K562 (cell line): ENCODE measurements at regions not wholly inside any gene's neighbourhood (a gene's known extent, or its start where the extent isn't known, plus 50 kb on each side); places are given as distances from the start of the nearest gene placed in this dataset.

Experiments used
- ATAC-seq: fragments of 200-7000 bp; cut with Tn5 transposase; 3 replicates; pipeline ENCODE4 v1.9.1; 2020; ENCODE audit warnings: moderate library complexity
- BruUV-seq: library from RNA; stranded (reverse); fragments of 400-500 nt; replicated peaks from 2 replicates; lab custom pipeline; 2021; lab: Mats Ljungman, UMichigan
- CTCF ChIA-PET: fragments of 300-600 bp; formaldehyde crosslinking; extraction: SDS; loops from one replicate; lab custom pipeline; 2021; ENCODE audit warnings: low intra/inter-chr PET ratio; lab: Yijun Ruan, JAX
- POLR2A ChIA-PET: fragments of 300-600, 350-650 bp; sonication (Branson Sonifier 250); formaldehyde crosslinking; extraction: SDS; loops from one replicate; lab custom pipeline; 2021; ENCODE audit warnings: antibody characterized with exemption, inconsistent platforms; lab: Yijun Ruan, JAX
- DNase-seq, 4 experiments: peaks; one replicate each; pipeline versions ENCODE4 v3.0.0 to v3.0.0-alpha.2; 2011 to 2018; ENCODE audit warnings: low spot score in 3 of 4, mixed read lengths in 3 of 4; ENCODE audit errors: extremely low read depth in 1 of 4
- FAIRE-seq: peaks from 2 replicates; lab custom pipeline; 2011; peaks lifted over from hg19 to GRCh38; lab: Jason Lieb, UNC
- H2AFZ ChIP-seq: 2 replicates; pipeline ENCODE4 v1.6.0; 2011; ENCODE audit warnings: low read depth, low read length, control low read depth, inconsistent platforms
- H3K27ac ChIP-seq: fragments of 200-600 bp; 3 replicates; pipeline ENCODE4 v1.8.0; 2011; ENCODE audit warnings: low read depth, mild to moderate bottlenecking, control low read depth, inconsistent platforms, low read length, moderate library complexity, mixed read lengths; ENCODE audit errors: extremely low read depth
- H3K27me3 ChIP-seq, 2 experiments: fragments of 300-600 bp in 1 of 2; 2 replicates in 1 of 2; 3 replicates in 1 of 2; pipeline versions ENCODE4 v1.6.0 to v1.8.0; 2011; ENCODE audit warnings: inconsistent platforms in 2 of 2, low read length in 2 of 2, mild to moderate bottlenecking in 1 of 2, mixed read lengths in 1 of 2, moderate library complexity in 1 of 2; ENCODE audit not compliant: control insufficient read depth in 2 of 2, insufficient read depth in 2 of 2
- H3K36me3 ChIP-seq: fragments of 300-600 bp; 3 replicates; pipeline ENCODE4 v1.8.0; 2011; ENCODE audit warnings: mild to moderate bottlenecking, low read length, inconsistent platforms; ENCODE audit not compliant: control insufficient read depth, insufficient read depth
- H3K4me1 ChIP-seq, 2 experiments: fragments of 200-600 bp in 1 of 2; replicated peaks in 1 of 2; 2 replicates in 1 of 2; 3 replicates in 1 of 2; pipeline versions ENCODE4 v1.5.1 to v1.8.0; 2011; ENCODE audit warnings: inconsistent platforms in 2 of 2, low read length in 2 of 2, mild to moderate bottlenecking in 1 of 2, mixed read lengths in 1 of 2, moderate library complexity in 1 of 2; ENCODE audit not compliant: control insufficient read depth in 2 of 2, insufficient read depth in 2 of 2
- H3K4me2 ChIP-seq: 2 replicates; pipeline ENCODE4 v1.6.1; 2011; ENCODE audit warnings: low read length, control low read depth, inconsistent platforms, mixed read lengths; ENCODE audit not compliant: insufficient read depth
- H3K4me3 ChIP-seq: fragments of 200-600 bp; sonication (generic), shearing (Covaris generic); 2 replicates; pipeline ENCODE4 v1.5.1; 2016; ENCODE audit warnings: control low read depth, inconsistent platforms
- H3K79me2 ChIP-seq: fragments of 200-600 bp; 3 replicates; pipeline ENCODE4 v1.8.0; 2011; ENCODE audit warnings: low read length, inconsistent platforms; ENCODE audit not compliant: control insufficient read depth, insufficient read depth
- H3K9ac ChIP-seq, 2 experiments: 2 replicates each; pipeline versions ENCODE4 v1.6.0 to v1.6.1; 2011; ENCODE audit warnings: low read depth in 2 of 2, low read length in 2 of 2, control low read depth in 1 of 2, inconsistent platforms in 1 of 2, mild to moderate bottlenecking in 1 of 2, mixed read lengths in 1 of 2; ENCODE audit not compliant: insufficient read depth in 1 of 2
- H3K9me1 ChIP-seq: one replicate; pipeline ENCODE4 v1.6.0; 2011; ENCODE audit warnings: inconsistent platforms, mild to moderate bottlenecking, low read length, moderate library complexity; ENCODE audit not compliant: control insufficient read depth, insufficient read depth
- H3K9me3 ChIP-seq: replicated peaks from 2 replicates; pipeline ENCODE4 v1.5.1; 2011; ENCODE audit warnings: low read depth, low read length, inconsistent platforms; ENCODE audit not compliant: control insufficient read depth, insufficient read depth
- H4K20me1 ChIP-seq: replicated peaks from 2 replicates; pipeline ENCODE4 v1.6.1; 2011; ENCODE audit warnings: low read length, inconsistent platforms, mixed read lengths; ENCODE audit not compliant: control insufficient read depth, insufficient read depth
- CSDE1 ChIP-seq, 2 experiments: fragments of 450-650 bp; IDR thresholded peaks; 2 replicates each; pipeline ENCODE4 v1.6.1; 2016; ENCODE audit warnings: mild to moderate bottlenecking in 1 of 2
- HEY1 ChIP-seq: fragments of 250-450 bp; sonication (Bioruptor Pico); IDR thresholded peaks from 2 replicates; pipeline ENCODE4 v1.5.0; 2020; ENCODE audit warnings: mild to moderate bottlenecking, moderate library complexity, borderline replicate concordance
- MTA1 ChIP-seq: fragments of 450-650 bp; IDR thresholded peaks from 2 replicates; pipeline ENCODE4 v1.6.1; 2017; ENCODE audit warnings: borderline replicate concordance
- PHF21A ChIP-seq: fragments of 450-650 bp; IDR thresholded peaks from 2 replicates; pipeline ENCODE4 v1.6.1; 2017; ENCODE audit warnings: low read depth, borderline replicate concordance
- PYGO2 ChIP-seq: fragments of 450-650 bp; IDR thresholded peaks from 2 replicates; pipeline ENCODE4 v1.6.1; 2016; ENCODE audit warnings: mild to moderate bottlenecking, missing genetic modification characterization, moderate library complexity, missing compliant biosample characterization
- SAFB ChIP-seq: fragments of 200-400 bp; formaldehyde crosslinking; IDR thresholded peaks from 2 replicates; pipeline ENCODE4 v1.6.1; 2017; ENCODE audit warnings: low read depth, low read length, borderline replicate concordance
- ZC3H8 ChIP-seq: fragments of 450-650 bp; IDR thresholded peaks from 2 replicates; pipeline ENCODE4 v1.6.1; 2017
- WGBS: fragments of 100-300 bp; shearing (Covaris generic); methylation state at CpG from one replicate; pipeline ENCODE4 v1.1.6; 2016; ENCODE audit warnings: low coverage, mixed read lengths; ENCODE audit not compliant: insufficient coverage; ENCODE audit errors: missing lambda C conversion rate; 5-methylcytosine and 5-hydroxymethylcytosine counted together
- in situ Hi-C: fragments of 300-500 bp; cut with MboI; formaldehyde crosslinking; loops from 4 replicates; pipeline ENCODE4 v1.15.0; 2018; ENCODE audit warnings: inconsistent platforms, mixed read lengths
- intact Hi-C: fragments of 100-400 bp; cut with micrococcal nuclease; formaldehyde crosslinking; loops from 2 replicates; pipeline ENCODE4 v1.14.2; 2022
- TF ChIP-seq, protein P1 (sequence below): fragments of 250-450 bp; sonication (Bioruptor Pico); IDR thresholded peaks from 2 replicates; pipeline ENCODE4 v1.5.0; 2021; ENCODE audit warnings: mild to moderate bottlenecking, moderate library complexity
- TF ChIP-seq, protein P2 (sequence below): fragments of 250-450 bp; sonication (Bioruptor Pico); IDR thresholded peaks from 2 replicates; pipeline ENCODE4 v1.8.0; 2021; ENCODE audit warnings: borderline replicate concordance, mild to moderate bottlenecking, moderate library complexity; ENCODE audit not compliant: poor library complexity, severe bottlenecking
- TF ChIP-seq, protein P3 (sequence below): fragments of 250-450 bp; sonication (Bioruptor Pico); IDR thresholded peaks from 2 replicates; pipeline ENCODE4 v1.5.0; 2021

DNA sequence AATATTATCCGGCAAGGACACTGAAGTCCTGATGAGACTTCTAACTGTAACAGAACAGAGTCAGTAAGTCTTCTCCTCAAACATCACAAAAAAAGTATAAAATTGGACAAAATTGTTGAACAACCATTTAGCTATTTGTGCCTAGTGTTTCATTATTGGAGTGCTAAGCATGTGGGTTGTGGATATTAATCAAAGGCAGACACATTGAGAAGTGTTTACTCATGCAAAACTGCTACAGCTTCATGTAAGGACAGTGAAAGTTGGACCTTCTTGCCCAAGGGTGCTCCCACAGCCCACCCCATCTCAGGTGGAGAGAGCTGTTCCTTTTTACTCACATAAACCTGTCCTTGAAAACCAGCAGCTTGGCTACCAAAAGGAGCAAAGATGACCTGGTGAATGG, 355.1 kb upstream of the DAB2 start:
- no TSS peak for BruUV-seq
- no peaks in the 10 kb centered on the region for H3K36me3 ChIP-seq
- no peaks in the 10 kb centered on the region for H3K4me1 ChIP-seq
- no peak for DNase-seq
- H3K27ac ChIP-seq = no peak overlapping the region
- no peaks in the 10 kb centered on the region for H4K20me1 ChIP-seq
- H3K9ac ChIP-seq = no peak overlapping the region
- H2AFZ ChIP-seq = no peak overlapping the region
- H3K79me2 ChIP-seq = no peaks in the 10 kb centered on the region
- no peaks in the 10 kb centered on the region for H3K9me3 ChIP-seq
- ChIA-PET CTCF (no interaction called here), POLR2A (no interaction called here)
- H3K9me1 ChIP-seq = no peaks in the 10 kb centered on the region
- no peak for ATAC-seq
- no peak for FAIRE-seq
- no peaks in the 10 kb centered on the region for H3K27me3 ChIP-seq
- in situ Hi-C loops (no loop called here), intact Hi-C loops (no loop called here)
- H3K4me2 ChIP-seq = no peak overlapping the region
- TF ChIP-seq, protein P1, sequence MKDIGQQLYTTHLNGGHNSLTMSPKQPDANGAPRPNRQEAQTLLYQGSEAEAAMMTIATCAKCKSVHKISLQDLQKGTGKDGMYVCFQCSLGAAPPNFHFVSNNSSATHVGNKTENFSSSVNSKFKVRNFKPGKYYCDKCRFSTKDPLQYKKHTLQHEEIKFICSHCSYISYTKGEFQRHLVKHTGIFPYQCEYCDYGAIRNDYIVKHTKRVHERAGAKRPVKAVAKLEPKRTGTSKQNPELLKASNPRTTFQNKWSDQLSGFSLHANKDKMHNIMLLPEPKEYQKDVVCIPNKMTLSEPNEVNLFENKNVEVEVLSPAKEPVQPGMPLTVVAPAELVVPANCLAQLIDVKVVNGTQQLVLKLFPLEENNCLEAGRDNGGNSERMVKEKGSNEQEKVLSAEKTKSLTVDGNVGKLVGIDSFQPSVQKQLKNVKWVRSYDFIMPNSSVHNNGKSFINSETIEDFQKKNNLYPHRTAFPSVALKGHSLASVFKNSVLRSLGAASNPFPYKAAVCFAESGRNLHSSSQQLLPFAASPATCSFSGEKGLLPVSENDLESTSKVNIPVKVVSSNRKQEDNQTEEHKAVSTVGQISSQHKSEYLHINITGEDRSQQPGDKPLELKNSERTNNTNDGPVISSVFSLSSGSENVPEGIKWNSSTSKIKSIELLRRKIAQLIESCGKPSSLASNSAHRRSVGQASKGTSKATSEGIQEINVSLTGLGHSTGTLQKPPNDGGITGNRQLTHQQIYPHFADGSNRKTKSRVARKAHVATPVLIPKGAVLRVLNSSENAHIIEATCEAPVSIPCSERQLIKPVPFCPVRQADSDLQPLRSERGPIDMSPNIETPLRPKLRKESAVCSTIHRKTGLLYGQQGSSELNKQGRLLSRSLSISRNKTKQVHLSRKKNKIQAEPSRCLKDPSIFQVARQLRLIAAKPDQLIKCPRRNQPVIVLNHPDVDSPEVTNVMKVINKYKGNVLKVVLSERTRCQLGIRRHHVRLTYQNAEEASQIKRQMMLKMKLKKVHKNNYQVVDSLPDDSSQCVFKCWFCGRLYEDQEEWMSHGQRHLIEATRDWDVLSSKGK (CRISPR knock-in tag) = no peak
- TF ChIP-seq SAFB (no peak), HEY1 (CRISPR knock-in tag) (no peak), MTA1 (no peak), PHF21A (no peak), CSDE1 (IDR thresholded peaks at IDR 0.05) (no peak), ZC3H8 (no peak), PYGO2 (tag) (no peak)
- TF ChIP-seq, protein P2, sequence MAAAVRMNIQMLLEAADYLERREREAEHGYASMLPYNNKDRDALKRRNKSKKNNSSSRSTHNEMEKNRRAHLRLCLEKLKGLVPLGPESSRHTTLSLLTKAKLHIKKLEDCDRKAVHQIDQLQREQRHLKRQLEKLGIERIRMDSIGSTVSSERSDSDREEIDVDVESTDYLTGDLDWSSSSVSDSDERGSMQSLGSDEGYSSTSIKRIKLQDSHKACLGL (CRISPR knock-in tag) = no peak
- TF ChIP-seq, protein P3, sequence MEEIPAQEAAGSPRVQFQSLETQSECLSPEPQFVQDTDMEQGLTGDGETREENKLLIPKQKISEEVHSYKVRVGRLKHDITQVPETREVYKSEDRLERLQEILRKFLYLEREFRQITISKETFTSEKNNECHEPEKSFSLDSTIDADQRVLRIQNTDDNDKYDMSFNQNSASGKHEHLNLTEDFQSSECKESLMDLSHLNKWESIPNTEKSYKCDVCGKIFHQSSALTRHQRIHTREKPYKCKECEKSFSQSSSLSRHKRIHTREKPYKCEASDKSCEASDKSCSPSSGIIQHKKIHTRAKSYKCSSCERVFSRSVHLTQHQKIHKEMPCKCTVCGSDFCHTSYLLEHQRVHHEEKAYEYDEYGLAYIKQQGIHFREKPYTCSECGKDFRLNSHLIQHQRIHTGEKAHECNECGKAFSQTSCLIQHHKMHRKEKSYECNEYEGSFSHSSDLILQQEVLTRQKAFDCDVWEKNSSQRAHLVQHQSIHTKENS (CRISPR knock-in tag) = no peak
- WGBS = 19% methylated on average over 1 of the region's 1 CpG
- H3K4me3 ChIP-seq = no peak overlapping the region
